Esophagus muscularis mucosa (tissue), 3 donors: ENCODE measurements at regions not wholly inside any gene's neighbourhood (a gene's known extent, or its start where the extent isn't known, plus 50 kb on each side); places are given as distances from the start of the nearest gene placed in this dataset.

Experiments
- CTCF ChIP-seq, 3 experiments: fragments of 200-600 bp in 2 of 3; fragments of 450-650 bp in 1 of 3; sonication (generic) in 2 of 3; IDR thresholded peaks; one replicate each; pipeline ENCODE4 v1.5.1; 2017 to 2019; ENCODE audit warnings: antibody characterized with exemption in 3 of 3, mild to moderate bottlenecking in 2 of 3, moderate library complexity in 1 of 3
- POLR2A ChIP-seq: fragments of 450-650 bp; IDR thresholded peaks from one replicate; pipeline ENCODE4 v1.6.1; 2017; ENCODE audit warnings: antibody characterized with exemption, moderate library complexity, mild to moderate bottlenecking, low read depth

GRCh38 chr7:153406486-153406872 is 645.7 kb upstream of the DPP6 start:
- TF ChIP-seq CTCF (IDR thresholded peaks at IDR 0.05), result no peak
- no peak for TF ChIP-seq POLR2A
